GM18499 (cell line): ENCODE measurements at regions not wholly inside any gene's neighbourhood (a gene's known extent, or its start where the extent isn't known, plus 50 kb on each side); places are given as distances from the start of the nearest gene placed in this dataset.
"Not testable (repeated sequence)": the region's sequence is repeated elsewhere in the genome, so short reads cannot be mapped to it uniquely, and the experiment has no call there.

Experiments
- ATAC-seq: cut with Tn5 transposase; IDR thresholded peaks from one replicate; pipeline ENCODE4 v1.9.1; 2021; ENCODE audit warnings: moderate number of reproducible peaks; ENCODE audit not compliant: insufficient read depth, unreplicated experiment

DNA sequence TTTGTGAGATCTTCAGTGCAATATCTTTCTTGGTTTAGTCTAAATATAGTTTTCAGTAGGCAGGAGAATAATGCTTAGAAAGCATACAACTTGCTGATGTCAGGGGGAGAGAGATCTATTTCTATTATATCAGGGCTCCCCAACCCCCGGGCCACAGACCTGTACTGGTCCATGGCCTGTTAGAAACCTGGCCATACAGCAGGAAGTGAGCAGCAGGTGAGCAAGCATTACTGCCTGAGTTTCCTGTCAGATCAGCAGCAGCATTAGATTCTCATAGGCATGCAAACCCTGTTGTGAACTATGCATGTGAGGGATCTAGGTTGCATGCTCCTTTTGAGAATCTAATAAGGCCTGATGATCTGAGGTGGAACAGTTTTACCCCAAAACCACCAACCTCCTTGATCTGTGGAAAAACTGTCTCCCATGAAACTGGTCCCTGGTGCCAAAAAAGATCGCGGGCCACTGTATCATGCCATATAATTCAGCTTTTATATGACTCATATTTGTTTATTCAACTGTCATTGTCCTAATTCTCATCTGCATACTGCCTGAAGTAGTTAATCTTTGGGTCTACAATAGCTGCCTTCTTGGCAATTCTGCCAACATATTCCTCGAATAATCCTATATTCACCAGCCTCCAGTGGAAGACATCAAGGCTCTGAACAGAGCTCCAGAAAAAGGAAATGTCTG is 163.6 kb upstream of the DYRK2 start:
- peak; percentile 25 for ATAC-seq

- no peak for ATAC-seq
Observed at GRCh38 chr12:67486671-67487070, 161.9 kb upstream of the DYRK2 start.

DNA sequence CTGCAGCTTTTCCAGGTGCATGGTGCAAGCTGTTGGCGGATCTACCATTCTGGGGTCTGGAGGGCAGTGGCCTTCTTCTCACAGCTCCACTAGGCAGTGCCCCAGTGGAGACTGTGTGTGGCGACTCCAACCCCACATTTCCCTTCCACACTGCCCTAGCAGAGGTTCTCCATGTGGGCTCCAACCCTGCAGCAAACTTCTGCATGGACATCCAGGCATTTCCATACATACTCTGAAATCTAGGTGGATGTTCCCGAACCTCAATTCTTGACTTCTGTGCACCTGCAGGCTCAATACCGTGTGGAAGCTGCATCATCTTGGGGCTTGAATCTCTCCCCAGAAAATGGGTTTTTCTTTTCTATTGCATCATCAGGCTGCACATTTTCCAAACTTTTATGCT is 160.2 kb upstream of the DYRK2 start:
- ATAC-seq, result not testable (repeated sequence)

GRCh38 chr12:67489007-67489406 is 159.5 kb upstream of the DYRK2 start:
- ATAC-seq, result no peak

DNA sequence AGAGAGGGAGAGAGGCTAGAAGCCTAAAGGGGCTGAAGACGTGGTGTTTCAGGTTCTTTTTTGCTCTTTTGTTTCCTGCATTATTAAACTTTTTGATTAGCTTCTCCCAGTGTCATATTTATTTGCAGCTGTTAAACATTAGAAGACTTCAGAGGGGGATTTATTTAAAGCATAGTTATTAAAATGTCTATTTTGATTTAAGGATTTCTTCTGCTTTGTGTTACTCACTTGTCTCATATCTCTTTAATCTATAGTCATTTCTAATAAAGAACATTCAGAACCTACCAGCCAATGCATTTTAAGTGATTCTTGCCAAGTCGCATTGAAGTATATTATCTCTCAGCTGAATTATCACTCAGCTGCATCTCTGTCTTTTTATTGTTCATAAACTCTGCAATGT is 152.0 kb upstream of the DYRK2 start:
- ATAC-seq, result no peak

DNA sequence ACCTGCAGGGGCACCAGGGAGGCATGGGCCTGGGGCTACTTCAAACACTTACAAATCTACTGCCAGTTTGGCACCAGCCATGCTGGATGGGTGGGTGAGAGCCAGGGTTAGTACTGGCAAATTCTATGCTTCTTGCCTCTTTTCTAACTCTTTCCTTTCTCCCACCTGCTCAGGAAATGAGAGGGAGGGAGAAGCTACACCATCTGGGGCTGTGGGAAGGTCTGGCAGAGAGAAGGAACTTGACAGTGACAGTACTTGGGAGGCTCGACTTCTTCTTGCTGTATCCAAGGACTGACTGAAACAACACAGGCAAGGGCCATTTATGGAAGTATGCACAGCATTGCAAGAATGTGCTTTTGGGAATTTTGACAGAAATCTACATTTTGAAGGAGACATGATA is 149.6 kb upstream of the DYRK2 start:
- ATAC-seq, result no peak

- no peak for ATAC-seq
Observed at GRCh38 chr12:67501362-67501761, 147.2 kb upstream of the DYRK2 start.

GRCh38 chr12:67504026-67504425 is 144.5 kb upstream of the DYRK2 start:
- no peak for ATAC-seq

DNA sequence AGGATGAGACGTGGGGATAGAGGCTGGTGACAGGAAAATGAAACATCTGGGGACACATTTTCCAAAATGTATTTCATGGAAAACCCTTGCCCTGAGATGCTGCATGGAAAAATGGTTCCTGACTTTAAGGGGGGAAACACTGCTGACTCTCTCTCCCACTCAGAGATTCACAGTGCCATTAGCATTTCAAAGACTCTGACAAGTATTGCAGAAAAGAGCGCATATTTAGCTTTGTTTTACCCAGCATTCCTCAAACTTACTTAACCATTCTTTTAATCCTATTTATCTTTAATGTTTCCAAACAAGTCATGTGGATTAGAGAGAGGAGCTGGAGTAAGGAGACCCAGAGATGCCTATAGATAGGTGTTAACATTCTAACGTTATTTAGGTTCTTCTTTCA is 141.8 kb upstream of the DYRK2 start:
- ATAC-seq, result no peak

GRCh38 chr12:67508830-67509229 is 139.7 kb upstream of the DYRK2 start:
- no peak for ATAC-seq

- ATAC-seq, result no peak
Observed at GRCh38 chr12:67509666-67510386, 138.7 kb upstream of the DYRK2 start.

DNA sequence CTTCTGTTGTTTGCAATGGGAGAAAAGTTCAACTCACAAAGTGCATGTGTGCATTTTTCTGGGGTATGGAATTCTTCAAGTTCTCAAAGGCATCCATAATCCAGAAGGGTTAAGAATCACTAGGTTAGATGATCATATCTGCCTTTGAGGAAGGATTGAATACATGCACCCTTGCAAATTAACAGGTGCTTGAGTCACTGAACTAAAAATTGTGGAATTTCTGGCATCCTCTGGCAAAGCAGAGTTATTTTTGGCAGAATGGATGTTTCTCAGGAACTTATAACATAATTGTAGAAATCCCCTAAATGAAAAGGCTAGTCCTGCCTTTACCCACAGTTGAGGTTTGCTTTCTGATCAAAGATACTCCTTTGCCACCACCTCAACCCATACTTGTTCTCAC is 136.5 kb upstream of the DYRK2 start:
- no peak for ATAC-seq

DNA sequence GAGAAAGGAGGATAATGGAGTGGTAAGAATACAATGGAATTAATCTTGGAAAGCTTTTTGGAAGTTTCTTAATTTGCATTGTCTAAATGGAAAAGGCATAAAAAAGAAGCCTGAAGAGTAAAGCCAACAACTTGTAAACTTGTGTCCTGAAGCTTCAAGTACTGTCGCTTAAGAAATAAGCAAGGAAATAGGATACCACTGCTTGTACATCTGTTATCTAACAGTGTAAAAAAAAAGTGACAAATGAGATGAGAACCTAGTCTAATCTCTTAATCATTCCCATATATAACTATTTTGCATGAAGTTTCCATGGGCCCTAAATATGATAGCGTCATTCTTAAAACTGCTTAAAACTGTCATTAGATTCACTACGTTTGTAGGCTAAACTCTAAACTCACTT is 134.0 kb upstream of the DYRK2 start:
- no peak for ATAC-seq

DNA sequence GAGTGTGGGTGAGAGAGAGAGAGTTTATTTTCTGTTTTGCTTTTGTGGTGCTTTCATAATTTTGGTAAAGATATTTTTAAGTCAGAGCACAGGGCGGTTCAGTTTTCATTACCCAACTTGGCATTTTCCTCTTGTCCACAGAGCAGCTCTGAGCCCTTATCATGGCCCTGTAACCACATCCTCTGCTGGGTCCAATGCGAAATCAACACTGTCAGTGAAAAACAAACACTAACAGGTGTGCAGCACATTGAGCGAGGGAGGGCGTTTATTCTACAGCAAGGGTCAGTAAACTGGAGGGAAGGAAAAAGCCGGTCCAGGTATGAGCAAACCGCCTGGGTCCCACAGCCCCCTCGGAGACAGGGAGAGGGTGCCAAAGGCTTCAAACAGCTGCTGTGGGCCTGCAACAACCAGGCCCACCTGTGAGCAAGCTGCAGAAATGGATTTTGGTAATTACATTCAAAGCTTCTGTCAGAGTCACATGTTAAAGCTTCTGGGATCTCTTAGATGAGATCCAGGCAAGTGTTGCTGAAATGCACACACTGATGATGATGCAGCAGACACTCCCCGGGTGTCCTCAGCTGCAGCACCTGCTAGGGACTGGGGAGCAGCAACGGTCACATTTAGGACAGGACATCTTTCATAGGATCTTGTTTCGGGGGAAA is 132.7 kb upstream of the DYRK2 start:
- no peak for ATAC-seq

DNA sequence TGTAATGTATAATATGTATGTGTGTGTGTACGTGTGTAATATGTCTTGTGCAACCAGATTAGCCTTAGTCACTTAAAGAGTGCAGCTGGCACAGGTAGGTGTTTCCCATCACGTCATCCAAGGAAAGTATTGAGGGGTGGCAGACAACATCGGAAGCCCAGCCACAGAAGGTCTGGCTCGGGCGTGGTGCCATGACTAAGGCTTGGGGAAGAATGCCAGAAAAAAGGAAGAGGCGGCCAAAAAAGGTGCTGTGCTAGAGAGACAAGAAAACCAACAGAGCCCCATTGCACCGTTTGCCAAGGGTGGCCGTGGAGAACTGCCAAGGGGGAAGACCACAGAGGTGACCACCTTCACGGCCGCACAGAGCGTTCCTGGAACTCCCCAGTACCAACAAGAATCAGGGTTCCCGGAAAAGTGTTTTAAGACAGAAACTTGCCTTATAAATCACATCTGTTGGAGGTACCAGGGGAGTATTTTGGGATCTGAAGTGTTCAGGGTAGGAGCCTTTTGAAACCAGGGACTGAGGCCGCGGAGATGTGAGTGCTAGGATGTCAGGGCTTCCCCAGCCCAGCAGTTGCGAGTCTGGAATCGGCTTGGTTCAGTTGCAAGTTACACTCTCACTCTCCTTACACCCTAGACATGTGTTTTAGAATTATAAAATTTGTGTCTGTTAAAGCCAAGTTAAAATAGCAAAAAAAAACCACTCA is 131.2 kb upstream of the DYRK2 start:
- ATAC-seq, result no peak

DNA sequence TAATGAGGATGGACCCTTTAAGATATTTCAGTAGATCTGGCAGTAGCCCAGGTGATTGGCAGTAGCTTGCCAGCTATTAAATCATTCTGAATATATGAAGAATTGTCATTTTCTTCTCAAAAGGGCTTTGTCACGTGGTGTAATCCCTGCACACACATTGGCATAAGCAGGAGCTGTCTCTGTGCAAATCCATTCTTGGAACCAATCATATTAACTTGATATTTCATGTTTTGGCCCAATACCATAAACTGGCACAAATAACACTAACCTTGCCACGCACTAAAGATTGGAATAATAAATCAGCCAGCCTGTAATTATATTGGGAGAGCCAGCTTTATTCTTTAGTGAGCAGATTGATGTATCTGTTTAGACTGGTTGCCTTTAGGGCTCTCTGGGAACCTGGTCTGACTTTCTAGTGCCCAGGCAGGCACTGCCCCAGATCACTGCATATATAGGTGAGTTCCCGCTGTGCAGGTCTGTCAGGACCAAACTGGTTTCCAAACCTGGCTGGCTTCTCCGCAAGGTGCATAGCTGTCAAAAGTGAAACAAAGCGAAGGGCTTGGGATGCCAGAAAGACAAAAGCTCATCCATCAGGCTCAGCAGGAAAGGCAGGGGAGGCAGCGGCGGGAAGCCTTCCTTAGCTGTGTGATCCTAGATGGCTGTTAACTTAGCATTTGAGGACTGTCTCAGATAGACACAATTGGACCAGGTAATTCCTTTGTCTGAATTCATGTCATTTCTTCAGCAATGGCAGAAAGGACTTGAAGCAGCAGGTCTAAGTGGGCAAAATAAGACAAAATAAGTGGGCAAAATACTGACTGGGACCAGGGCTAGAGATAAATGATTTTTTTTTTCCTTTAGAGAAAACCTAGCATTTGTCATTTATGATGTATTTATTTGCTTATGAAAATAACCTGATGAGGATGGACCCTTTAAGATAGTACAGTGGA is 128.8 kb upstream of the DYRK2 start:
- ATAC-seq, result no peak

GRCh38 chr12:67520606-67521005 is 127.9 kb upstream of the DYRK2 start:
- ATAC-seq, result no peak

GRCh38 chr12:67522222-67522621 is 126.3 kb upstream of the DYRK2 start:
- ATAC-seq, result no peak

DNA sequence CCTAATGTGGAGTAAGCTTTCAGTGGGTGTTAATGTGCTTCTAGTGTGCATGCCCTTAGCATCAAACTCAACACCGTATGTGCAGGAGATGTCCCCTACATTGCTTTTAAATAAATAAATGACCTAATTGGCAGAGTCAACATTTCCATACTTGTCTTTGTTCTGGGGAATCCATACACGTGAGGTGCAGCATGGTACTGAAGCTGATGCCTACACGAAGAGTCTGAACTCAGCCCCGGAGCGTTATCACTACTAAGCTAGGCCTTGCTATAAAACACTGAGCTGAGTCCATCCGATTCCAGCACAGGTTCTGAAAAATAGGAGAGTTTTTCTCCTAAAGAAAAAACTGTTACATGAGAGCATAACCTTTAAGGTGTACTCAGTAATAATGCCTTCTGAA is 125.0 kb upstream of the DYRK2 start:
- no peak for ATAC-seq
